K562 (cell line): ENCODE measurements at regions not wholly inside any gene's neighbourhood (a gene's known extent, or its start where the extent isn't known, plus 50 kb on each side); places are given as distances from the start of the nearest gene placed in this dataset.

Source experiments
- CREB1 ChIP-seq, 2 experiments: sonication (generic) in 1 of 2; formaldehyde crosslinking in 1 of 2; IDR thresholded peaks; 2 replicates each; pipeline versions ENCODE4 v1.6.1 to v1.8.0; 2012 to 2022; ENCODE audit warnings: inconsistent platforms in 1 of 2, mild to moderate bottlenecking in 1 of 2, missing genetic modification reagents in 1 of 2, moderate library complexity in 1 of 2
- CSDE1 ChIP-seq, 2 experiments: fragments of 450-650 bp; IDR thresholded peaks; 2 replicates each; pipeline ENCODE4 v1.6.1; 2016; ENCODE audit warnings: mild to moderate bottlenecking in 1 of 2
- ELF4 ChIP-seq: fragments of 450-650 bp; formaldehyde crosslinking; IDR thresholded peaks from 2 replicates; pipeline ENCODE4 v1.4.0; 2022; ENCODE audit warnings: missing genetic modification characterization
- FOXA3 ChIP-seq, 2 experiments: fragments of 450-650 bp in 1 of 2; sonication (generic) in 1 of 2; formaldehyde crosslinking; IDR thresholded peaks in 1 of 2; conservative IDR thresholded peaks in 1 of 2; 2 replicates each; pipeline versions ENCODE4 v1.4.0 to v1.8.0; 2020 to 2022; ENCODE audit warnings: mild to moderate bottlenecking in 2 of 2, missing genetic modification reagents in 1 of 2
- HDAC6 ChIP-seq: IDR thresholded peaks from 2 replicates; pipeline ENCODE4 v1.6.1; 2012; ENCODE audit warnings: low read depth, mild to moderate bottlenecking, control low read depth, inconsistent platforms, low read length, moderate library complexity
- HNRNPH1 ChIP-seq: fragments of 200-400 bp; formaldehyde crosslinking; optimal IDR thresholded peaks from 2 replicates; pipeline ENCODE3; 2017; ENCODE audit warnings: low read depth, mild to moderate bottlenecking, low read length, moderate library complexity
- KHSRP ChIP-seq: fragments of 450-650 bp; IDR thresholded peaks from 2 replicates; pipeline ENCODE4 v1.6.1; 2017
- MAX ChIP-seq: sonication (generic); formaldehyde crosslinking; IDR thresholded peaks from 2 replicates; pipeline ENCODE4 v1.9.0; 2022; ENCODE audit warnings: mild to moderate bottlenecking, missing genetic modification reagents
- NR2C1 ChIP-seq, 2 experiments: fragments of 450-650 bp; IDR thresholded peaks; 2 replicates each; pipeline ENCODE4 v1.6.1; 2017; ENCODE audit warnings: mild to moderate bottlenecking in 2 of 2, antibody characterized with exemption in 1 of 2, inconsistent platforms in 1 of 2, missing compliant biosample characterization in 1 of 2, missing genetic modification characterization in 1 of 2
- PBX2 ChIP-seq, 2 experiments: IDR thresholded peaks in 1 of 2; conservative IDR thresholded peaks in 1 of 2; 2 replicates each; pipeline ENCODE4 v1.6.1; 2016; ENCODE audit warnings: low read depth in 2 of 2, mild to moderate bottlenecking in 1 of 2, missing compliant biosample characterization in 1 of 2, missing genetic modification characterization in 1 of 2, moderate library complexity in 1 of 2
- TBL1XR1 ChIP-seq, 2 experiments: IDR thresholded peaks; 2 replicates each; pipeline ENCODE4 v1.6.1; 2012; ENCODE audit warnings: improper control_type of control experiment in 2 of 2, low read length in 2 of 2, mild to moderate bottlenecking in 1 of 2
- TRIM24 ChIP-seq, 2 experiments: fragments of 450-650 bp; IDR thresholded peaks; 2 replicates each; pipeline ENCODE4 v1.6.1; 2016
- ZBTB11 ChIP-seq, 3 experiments: fragments of 200-800 bp in 1 of 3; fragments of 250-450 bp in 1 of 3; fragments of 450-650 bp in 1 of 3; sonication (Bioruptor Pico) in 1 of 3; sonication (Bioruptor generic) in 1 of 3; formaldehyde crosslinking in 1 of 3; IDR thresholded peaks; 2 replicates each; pipeline versions ENCODE4 v1.6.1 to v1.8.0; 2016 to 2022; ENCODE audit warnings: mild to moderate bottlenecking in 2 of 3, missing genetic modification characterization in 2 of 3, missing compliant biosample characterization in 1 of 3, moderate library complexity in 1 of 3
- ZNF140 ChIP-seq: fragments of 250-450 bp; sonication (Bioruptor Pico); IDR thresholded peaks from 2 replicates; pipeline ENCODE4 v1.8.0; 2021; ENCODE audit warnings: moderate library complexity, mild to moderate bottlenecking, inconsistent platforms
- ZNF507 ChIP-seq: conservative IDR thresholded peaks from 2 replicates; pipeline ENCODE4 v1.6.1; 2017; ENCODE audit warnings: missing genetic modification characterization, missing compliant biosample characterization
- ZNF699 ChIP-seq: fragments of 250-450 bp; sonication (Bioruptor Pico); IDR thresholded peaks from 2 replicates; pipeline ENCODE4 v1.8.0; 2021; ENCODE audit warnings: mild to moderate bottlenecking, moderate library complexity; ENCODE audit not compliant: insufficient replicate concordance
- TF ChIP-seq, protein P1 (sequence below): fragments of 450-650 bp; IDR thresholded peaks from 2 replicates; pipeline ENCODE4 v1.6.1; 2016; ENCODE audit warnings: mild to moderate bottlenecking

- TF ChIP-seq FOXA3 (CRISPR knock-in tag; conservative IDR thresholded peaks at IDR 0.05 in 1 of 2, IDR thresholded peaks at IDR 0.05 in 1 of 2) (peak in 1 of 2 experiments; percentile 34; a peak in 1 of 4 replicates), TBL1XR1 (IDR thresholded peaks at IDR 0.05; ENCODE audit: low read length in 2 of 2) (peak in 1 of 2 experiments; percentile 29; a peak in 1 of 4 replicates), NR2C1 (IDR thresholded peaks at IDR 0.05) (no peak), NR2C1 (tag; IDR thresholded peaks at IDR 0.05) (peak; percentile 61), PBX2 (CRISPR knock-in tag; IDR thresholded peaks at IDR 0.05; ENCODE audit: low read depth) (no peak), PBX2 (tag; conservative IDR thresholded peaks at IDR 0.05; ENCODE audit: low read depth) (0 out of 2 replicates have a peak, but pooled peaks have one; percentile 20), TRIM24 (IDR thresholded peaks at IDR 0.05) (0 out of 4 replicates have a peak, but pooled peaks of 1 of the 2 experiments have one; percentile 57), HNRNPH1 (no peak), CSDE1 (IDR thresholded peaks at IDR 0.05) (no peak), CREB1 (IDR thresholded peaks at IDR 0.05) (no peak), CREB1 (CRISPR knock-in tag; IDR thresholded peaks at IDR 0.05) (no peak), KHSRP (no peak), ELF4 (CRISPR knock-in tag) (0 out of 2 replicates have a peak, but pooled peaks have one; percentile 23), ZNF699 (CRISPR knock-in tag) (no peak), MAX (CRISPR knock-in tag) (no peak), ZNF140 (CRISPR knock-in tag) (no peak), ZBTB11 (CRISPR knock-in tag; IDR thresholded peaks at IDR 0.05) (no peak), ZNF507 (tag) (no peak), HDAC6 (no peak)
- TF ChIP-seq, protein P1, sequence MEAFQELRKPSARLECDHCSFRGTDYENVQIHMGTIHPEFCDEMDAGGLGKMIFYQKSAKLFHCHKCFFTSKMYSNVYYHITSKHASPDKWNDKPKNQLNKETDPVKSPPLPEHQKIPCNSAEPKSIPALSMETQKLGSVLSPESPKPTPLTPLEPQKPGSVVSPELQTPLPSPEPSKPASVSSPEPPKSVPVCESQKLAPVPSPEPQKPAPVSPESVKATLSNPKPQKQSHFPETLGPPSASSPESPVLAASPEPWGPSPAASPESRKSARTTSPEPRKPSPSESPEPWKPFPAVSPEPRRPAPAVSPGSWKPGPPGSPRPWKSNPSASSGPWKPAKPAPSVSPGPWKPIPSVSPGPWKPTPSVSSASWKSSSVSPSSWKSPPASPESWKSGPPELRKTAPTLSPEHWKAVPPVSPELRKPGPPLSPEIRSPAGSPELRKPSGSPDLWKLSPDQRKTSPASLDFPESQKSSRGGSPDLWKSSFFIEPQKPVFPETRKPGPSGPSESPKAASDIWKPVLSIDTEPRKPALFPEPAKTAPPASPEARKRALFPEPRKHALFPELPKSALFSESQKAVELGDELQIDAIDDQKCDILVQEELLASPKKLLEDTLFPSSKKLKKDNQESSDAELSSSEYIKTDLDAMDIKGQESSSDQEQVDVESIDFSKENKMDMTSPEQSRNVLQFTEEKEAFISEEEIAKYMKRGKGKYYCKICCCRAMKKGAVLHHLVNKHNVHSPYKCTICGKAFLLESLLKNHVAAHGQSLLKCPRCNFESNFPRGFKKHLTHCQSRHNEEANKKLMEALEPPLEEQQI: 0 out of 2 replicates have a peak, but pooled peaks have one; percentile 18
Observed at GRCh38 chr4:10285028-10285427, 168.4 kb upstream of the WDR1 start (continued).
